OCI-LY3 (cell line): ENCODE measurements at regions not wholly inside any gene's neighbourhood (a gene's known extent, or its start where the extent isn't known, plus 50 kb on each side); places are given as distances from the start of the nearest gene placed in this dataset.

ENCODE experiments used
- EZH2phosphoT487 ChIP-seq: fragments of 200-600 bp; shearing (Covaris generic); IDR thresholded peaks from 2 replicates; pipeline ENCODE4 v1.6.1; 2018; ENCODE audit warnings: antibody characterized with exemption, mixed run types, low read depth
- TF ChIP-seq, protein P1 (sequence below): fragments of 200-600, 300-600 bp; sonication (generic); IDR thresholded peaks from 2 replicates; pipeline ENCODE4 v1.5.1; 2014; ENCODE audit warnings: antibody characterized with exemption, low read length, low read depth

GRCh38 chrY:16051908-16052643 lies 1527.7 kb downstream of the NLGN4Y start:
- TF ChIP-seq, protein P1, sequence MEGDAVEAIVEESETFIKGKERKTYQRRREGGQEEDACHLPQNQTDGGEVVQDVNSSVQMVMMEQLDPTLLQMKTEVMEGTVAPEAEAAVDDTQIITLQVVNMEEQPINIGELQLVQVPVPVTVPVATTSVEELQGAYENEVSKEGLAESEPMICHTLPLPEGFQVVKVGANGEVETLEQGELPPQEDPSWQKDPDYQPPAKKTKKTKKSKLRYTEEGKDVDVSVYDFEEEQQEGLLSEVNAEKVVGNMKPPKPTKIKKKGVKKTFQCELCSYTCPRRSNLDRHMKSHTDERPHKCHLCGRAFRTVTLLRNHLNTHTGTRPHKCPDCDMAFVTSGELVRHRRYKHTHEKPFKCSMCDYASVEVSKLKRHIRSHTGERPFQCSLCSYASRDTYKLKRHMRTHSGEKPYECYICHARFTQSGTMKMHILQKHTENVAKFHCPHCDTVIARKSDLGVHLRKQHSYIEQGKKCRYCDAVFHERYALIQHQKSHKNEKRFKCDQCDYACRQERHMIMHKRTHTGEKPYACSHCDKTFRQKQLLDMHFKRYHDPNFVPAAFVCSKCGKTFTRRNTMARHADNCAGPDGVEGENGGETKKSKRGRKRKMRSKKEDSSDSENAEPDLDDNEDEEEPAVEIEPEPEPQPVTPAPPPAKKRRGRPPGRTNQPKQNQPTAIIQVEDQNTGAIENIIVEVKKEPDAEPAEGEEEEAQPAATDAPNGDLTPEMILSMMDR: no peak
- TF ChIP-seq EZH2phosphoT487: no peak
